Lung (tissue), 11 donors: ENCODE measurements at regions not wholly inside any gene's neighbourhood (a gene's known extent, or its start where the extent isn't known, plus 50 kb on each side); places are given as distances from the start of the nearest gene placed in this dataset.

ENCODE experiments used
- ATAC-seq: fragments of 200-7000 bp; cut with Tn5 transposase; one replicate; pipeline ENCODE4 v1.9.1; 2020; ENCODE audit warnings: moderate number of reproducible peaks; ENCODE audit not compliant: insufficient read depth, low FRiP score
- DNase-seq, 3 donors: peaks; one replicate each; pipeline ENCODE4 v3.0.0-alpha.2; 2013 to 2017
- H3K27ac ChIP-seq, 2 donors: one replicate each; pipeline ENCODE4 v1.5.1; 2013; ENCODE audit warnings: mild to moderate bottlenecking in 2 of 2, moderate library complexity in 2 of 2, control low read depth in 1 of 2, inconsistent platforms in 1 of 2, low read depth in 1 of 2, low read length in 1 of 2
- H3K27me3 ChIP-seq, 3 donors: one replicate each; pipeline ENCODE4 v1.5.1; 2013; ENCODE audit warnings: low read length in 2 of 3; ENCODE audit not compliant: control insufficient read depth in 3 of 3, insufficient read depth in 3 of 3
- H3K36me3 ChIP-seq, 4 donors: one replicate each; pipeline ENCODE4 v1.5.1; 2013; ENCODE audit warnings: low read length in 4 of 4, mild to moderate bottlenecking in 1 of 4, moderate library complexity in 1 of 4; ENCODE audit not compliant: control insufficient read depth in 4 of 4, insufficient read depth in 4 of 4
- H3K4me1 ChIP-seq, 5 donors: one replicate each; pipeline ENCODE4 v1.5.1; 2013; ENCODE audit warnings: low read length in 5 of 5, mild to moderate bottlenecking in 2 of 5, moderate library complexity in 1 of 5; ENCODE audit not compliant: control insufficient read depth in 5 of 5, insufficient read depth in 5 of 5
- H3K4me3 ChIP-seq: one replicate; pipeline ENCODE4 v1.5.1; 2013; ENCODE audit warnings: mild to moderate bottlenecking, control low read depth, moderate library complexity
- H3K9ac ChIP-seq, 2 donors: one replicate each; pipeline ENCODE4 v1.5.1; 2013; ENCODE audit warnings: low read length in 2 of 2, control low read depth in 1 of 2; ENCODE audit not compliant: insufficient read depth in 1 of 2
- H3K9me3 ChIP-seq, 4 donors: one replicate each; pipeline ENCODE4 v1.5.1; 2013; ENCODE audit warnings: low read length in 3 of 4, mild to moderate bottlenecking in 1 of 4, moderate library complexity in 1 of 4; ENCODE audit not compliant: control insufficient read depth in 4 of 4, insufficient read depth in 3 of 4
- CTCF ChIP-seq: IDR thresholded peaks from 2 replicates; pipeline ENCODE4 v1.5.1; 2012; ENCODE audit warnings: mild to moderate bottlenecking; ENCODE audit errors: control extremely low read depth, extremely low read depth
- WGBS, 2 donors: extraction: QIAGEN DNeasy Blood & Tissue Kit; methylation state at CpG; one replicate each; pipeline ENCODE4 v1.1.7; 2013; 5-methylcytosine and 5-hydroxymethylcytosine counted together
- donor health status: control.
- donor health status: control.
- donor health status: Bipolar disorder and iron deficiency.
- donor health status: healthy.
- donor health status: DM: yes; HTN: yes; CAD: no.

GRCh38 chr3:24714436-24714835, 219.8 kb upstream of the THRB start:
- TF ChIP-seq CTCF: no peak
- no peaks in the 10 kb centered on the region for H3K9me3 ChIP-seq
- no peak overlapping the region for H3K9ac ChIP-seq
- no peak overlapping the region for H3K27ac ChIP-seq
- H3K27me3 ChIP-seq: no peaks in the 10 kb centered on the region
- no peak overlapping the region for H3K4me3 ChIP-seq
- H3K36me3 ChIP-seq: no peaks in the 10 kb centered on the region
- H3K4me1 ChIP-seq: peaks cover 0 to 4% (median 0%) of the 10 kb centered on the region in 5 donors
- DNase-seq (peak in 1 of 3 donors; percentile 32), ATAC-seq (no peak)

GRCh38 chr3:24715171-24715792, 220.6 kb upstream of the THRB start:
- Histone ChIP-seq H3K9ac (no peak overlapping the region), H3K36me3 (no peaks in the 10 kb centered on the region), H3K27ac (no peak overlapping the region), H3K27me3 (no peaks in the 10 kb centered on the region), H3K4me3 (no peak overlapping the region), H3K9me3 (no peaks in the 10 kb centered on the region), H3K4me1 (peaks cover 0 to 4% (median 0%) of the 10 kb centered on the region in 5 donors)
- WGBS, 2 donors: 72 to 86% methylated on average over 5 of the region's 5 CpGs
- TF ChIP-seq CTCF: no peak
- no peak for DNase-seq
- ATAC-seq: no peak

- no peak overlapping the region for H3K9ac ChIP-seq
- DNase-seq (no peak), ATAC-seq (no peak)
- no peaks in the 10 kb centered on the region for H3K27me3 ChIP-seq
- H3K4me1 ChIP-seq: no peaks in the 10 kb centered on the region
- TF ChIP-seq CTCF: no peak
- no peaks in the 10 kb centered on the region for H3K9me3 ChIP-seq
- H3K36me3 ChIP-seq: no peaks in the 10 kb centered on the region
- H3K4me3 ChIP-seq: no peak overlapping the region
- no peak overlapping the region for H3K27ac ChIP-seq
- 82 to 91% methylated on average over 5 of the region's 5 CpGs for WGBS, 2 donors
These were observed 227.4 kb upstream of the THRB start for GRCh38 chr3:24722087-24722486.
